GM18498 (cell line): ENCODE measurements at regions not wholly inside any gene's neighbourhood (a gene's known extent, or its start where the extent isn't known, plus 50 kb on each side); places are given as distances from the start of the nearest gene placed in this dataset.
"Not testable (repeated sequence)": the region's sequence is repeated elsewhere in the genome, so short reads cannot be mapped to it uniquely, and the experiment has no call there.

ENCODE experiments used
- ATAC-seq: cut with Tn5 transposase; IDR thresholded peaks from one replicate; pipeline ENCODE4 v1.9.1; 2021; ENCODE audit warnings: mild to moderate bottlenecking, moderate library complexity; ENCODE audit not compliant: unreplicated experiment

DNA sequence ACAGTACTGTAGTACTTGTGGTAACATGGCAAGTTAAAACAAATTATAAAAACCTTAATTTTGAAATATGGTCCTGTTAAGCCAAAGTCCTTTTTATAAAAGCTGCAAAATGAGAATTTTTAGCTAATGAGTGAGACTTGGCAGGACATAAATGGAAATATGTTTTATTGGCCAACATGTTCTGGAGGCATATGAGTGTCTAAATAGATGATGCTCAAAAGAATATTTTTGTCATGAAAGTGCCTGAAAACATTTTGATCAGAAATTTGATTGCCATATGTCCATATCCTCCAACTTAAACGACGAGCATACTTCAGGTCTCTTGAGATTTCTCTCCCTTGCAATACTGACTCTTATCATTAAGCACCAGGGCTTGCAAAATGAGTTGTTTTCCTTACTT lies 972.6 kb downstream of the TMTC2 start:
- no peak for ATAC-seq

GRCh38 chr12:83656004-83656403 lies 969.3 kb downstream of the TMTC2 start:
- no peak for ATAC-seq

DNA sequence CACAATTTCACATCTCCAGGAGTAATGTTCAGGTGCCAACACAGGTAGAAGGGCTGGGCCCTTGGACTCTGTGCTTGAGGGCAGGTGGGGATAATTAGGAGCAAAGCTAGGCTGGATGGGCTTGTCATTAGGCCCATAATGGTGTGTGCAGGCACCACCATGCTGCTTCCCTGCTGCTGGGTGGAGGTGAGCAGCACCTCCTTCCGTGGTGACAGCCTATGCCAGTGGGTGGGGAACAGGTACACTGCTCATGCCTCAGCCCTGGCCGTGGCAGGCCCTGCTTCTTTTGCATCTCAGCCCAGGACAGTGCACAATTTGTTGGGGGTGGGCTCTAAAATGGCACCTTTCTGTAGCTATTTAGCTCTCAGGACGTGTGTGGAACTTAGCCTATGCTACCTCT lies 955.5 kb downstream of the TMTC2 start:
- no peak for ATAC-seq

GRCh38 chr12:83641789-83642188 lies 955.1 kb downstream of the TMTC2 start:
- ATAC-seq = no peak

DNA sequence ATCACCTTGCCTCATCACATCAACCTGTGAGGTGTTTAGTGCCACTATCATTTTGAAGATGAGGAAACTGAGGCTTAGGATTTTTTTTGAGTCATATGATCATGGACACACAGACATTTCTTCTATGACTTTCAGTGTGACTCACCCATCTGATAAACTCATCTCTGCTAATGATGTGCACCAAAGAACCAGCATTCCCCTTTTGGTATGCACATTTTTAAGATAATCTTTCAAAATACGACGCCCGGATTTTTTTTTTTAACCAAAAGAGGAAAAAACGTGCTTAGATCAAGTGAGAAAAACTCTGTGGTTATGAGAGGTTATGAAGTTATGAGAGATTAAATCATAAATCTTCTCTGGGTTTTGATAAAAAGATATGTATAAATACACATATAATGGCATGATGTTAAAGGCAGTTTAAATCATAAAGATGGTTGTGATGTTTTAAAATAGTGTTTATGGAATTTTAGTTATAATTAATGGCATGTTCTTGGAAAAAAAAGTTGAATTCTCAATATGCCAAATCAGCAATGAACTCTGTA lies 948.1 kb downstream of the TMTC2 start:
- ATAC-seq = no peak

- no peak for ATAC-seq
Measured at GRCh38 chr12:83630526-83630925, 943.8 kb downstream of the TMTC2 start.

- no peak for ATAC-seq
Measured at GRCh38 chr12:83629931-83630330, 943.2 kb downstream of the TMTC2 start.

GRCh38 chr12:83622205-83622604 lies 935.5 kb downstream of the TMTC2 start:
- ATAC-seq = no peak

GRCh38 chr12:83619973-83620372 lies 933.3 kb downstream of the TMTC2 start:
- ATAC-seq = no peak

DNA sequence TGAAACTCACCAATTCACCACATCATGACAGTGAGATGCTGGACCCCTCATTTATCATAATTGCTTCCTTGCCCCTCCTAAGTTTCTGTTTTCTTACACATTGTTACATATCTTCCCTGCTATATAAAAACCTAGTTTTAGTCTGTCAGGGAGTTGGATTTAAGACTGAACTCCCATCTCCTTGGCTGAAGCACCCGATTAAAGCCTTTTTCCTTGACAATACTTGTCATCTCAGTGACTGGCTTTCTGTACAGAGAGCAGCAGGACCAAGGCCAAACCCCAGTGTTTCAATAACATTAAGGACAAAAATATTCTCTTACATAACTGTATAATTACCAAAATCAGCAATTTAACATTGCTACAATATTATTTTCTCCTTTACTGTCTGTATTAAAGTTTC lies 928.4 kb downstream of the TMTC2 start:
- ATAC-seq = no peak

- ATAC-seq = no peak
Measured at GRCh38 chr12:83613586-83614110, 926.9 kb downstream of the TMTC2 start.

DNA sequence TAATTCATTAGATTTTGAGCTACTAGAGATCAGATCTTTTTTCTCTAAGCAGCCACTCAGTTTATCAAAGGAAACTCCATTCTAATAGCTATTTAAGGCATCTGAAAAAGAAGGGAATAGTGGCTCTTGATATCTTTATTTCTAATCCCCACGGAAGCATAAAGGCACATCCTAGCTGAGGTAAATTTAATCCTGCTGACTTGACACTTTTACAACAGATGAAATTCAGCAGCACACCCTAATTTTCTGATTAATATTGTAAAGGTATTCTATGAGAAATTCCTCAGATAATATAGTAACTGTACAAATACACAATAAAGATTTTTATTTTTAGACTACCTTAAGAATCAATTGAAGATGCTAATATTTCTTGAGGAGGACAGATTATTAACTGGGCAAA lies 916.4 kb downstream of the TMTC2 start:
- ATAC-seq = no peak

DNA sequence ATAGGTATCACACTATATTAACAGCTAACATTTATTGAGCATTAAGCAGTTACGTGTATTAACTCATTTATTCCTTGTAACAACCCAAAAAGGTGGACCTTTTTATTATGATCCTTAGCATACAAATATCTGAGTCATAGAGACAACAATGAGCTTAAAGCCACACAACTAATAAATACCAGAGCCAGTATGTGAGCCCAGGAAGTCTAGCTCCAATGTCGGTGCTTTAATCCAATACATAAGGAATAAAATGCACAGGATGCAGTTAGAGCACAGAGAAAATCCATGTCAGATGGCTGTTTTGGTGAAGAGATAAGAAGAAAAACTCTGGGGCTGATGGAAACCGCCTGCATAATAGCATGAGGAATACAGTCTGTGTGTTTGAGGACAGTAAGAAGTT lies 888.6 kb downstream of the TMTC2 start:
- no peak for ATAC-seq

GRCh38 chr12:83574142-83574541 lies 887.4 kb downstream of the TMTC2 start:
- no peak for ATAC-seq

DNA sequence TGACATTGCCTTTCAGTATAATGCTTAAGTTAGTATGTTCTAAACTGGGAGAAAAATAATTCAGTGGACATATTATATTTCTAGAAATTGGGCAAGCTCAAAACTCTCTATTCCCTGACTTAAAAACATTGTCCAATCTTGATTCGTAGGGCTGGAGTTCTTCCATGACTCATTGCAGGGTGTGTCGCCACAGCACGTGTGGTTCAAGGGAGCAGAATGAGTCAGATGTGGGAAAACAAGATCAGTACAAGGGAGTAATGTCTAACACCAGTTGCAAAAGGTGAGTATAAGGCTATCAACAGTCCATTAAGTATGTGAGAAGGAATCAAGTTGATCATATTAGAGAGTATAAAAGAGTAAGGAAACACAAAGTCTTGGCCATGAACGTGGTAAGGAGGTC lies 887.0 kb downstream of the TMTC2 start:
- no peak for ATAC-seq

GRCh38 chr12:83559650-83560049 lies 872.9 kb downstream of the TMTC2 start:
- no peak for ATAC-seq

GRCh38 chr12:83556040-83556439 lies 869.3 kb downstream of the TMTC2 start:
- not testable (repeated sequence) for ATAC-seq

DNA sequence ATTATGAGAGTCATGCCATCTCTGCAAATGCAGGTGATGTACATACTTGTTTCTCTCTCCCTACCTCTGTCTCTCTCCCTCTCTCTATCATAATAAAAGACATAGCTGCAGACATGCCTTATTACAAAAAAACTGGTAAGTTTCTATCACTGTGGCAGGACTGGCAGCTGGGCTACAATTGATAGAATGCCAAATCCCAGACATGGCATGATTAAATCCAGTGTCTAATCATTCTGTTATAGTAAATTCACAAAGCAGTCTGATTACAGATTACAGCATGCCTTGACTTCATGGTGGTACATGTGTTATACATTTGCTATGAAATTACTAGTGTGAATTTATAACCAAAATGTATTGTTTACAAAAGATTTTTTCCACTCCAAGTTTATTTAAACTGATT lies 854.7 kb downstream of the TMTC2 start:
- ATAC-seq = no peak

DNA sequence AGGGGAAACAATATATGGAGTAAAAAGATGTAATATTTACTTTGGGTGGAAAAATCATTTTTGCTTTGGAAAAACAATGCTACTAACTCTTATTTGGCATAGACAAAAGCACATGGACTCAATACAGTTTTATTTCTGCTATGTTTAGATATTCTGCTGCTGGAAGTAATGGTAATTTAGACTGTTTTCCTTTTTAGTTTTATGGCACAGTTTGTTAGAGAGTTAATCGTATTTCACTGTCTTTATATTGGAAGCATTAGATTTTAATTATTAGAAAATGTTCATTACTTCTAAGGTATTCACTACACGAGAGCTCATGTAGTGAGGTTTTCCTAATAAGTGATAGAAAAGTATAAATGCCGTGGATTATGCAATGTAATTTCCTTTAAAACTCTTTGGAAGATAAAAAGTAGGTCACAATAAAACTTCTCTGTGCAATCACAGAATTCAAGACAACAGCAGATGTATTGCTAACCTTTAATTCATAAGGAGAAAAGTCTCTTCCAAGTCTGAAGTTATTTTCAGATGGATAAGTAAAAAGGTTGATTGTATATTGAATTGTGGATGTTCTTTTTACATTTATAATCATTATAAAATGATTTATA lies 851.8 kb downstream of the TMTC2 start:
- no peak for ATAC-seq

DNA sequence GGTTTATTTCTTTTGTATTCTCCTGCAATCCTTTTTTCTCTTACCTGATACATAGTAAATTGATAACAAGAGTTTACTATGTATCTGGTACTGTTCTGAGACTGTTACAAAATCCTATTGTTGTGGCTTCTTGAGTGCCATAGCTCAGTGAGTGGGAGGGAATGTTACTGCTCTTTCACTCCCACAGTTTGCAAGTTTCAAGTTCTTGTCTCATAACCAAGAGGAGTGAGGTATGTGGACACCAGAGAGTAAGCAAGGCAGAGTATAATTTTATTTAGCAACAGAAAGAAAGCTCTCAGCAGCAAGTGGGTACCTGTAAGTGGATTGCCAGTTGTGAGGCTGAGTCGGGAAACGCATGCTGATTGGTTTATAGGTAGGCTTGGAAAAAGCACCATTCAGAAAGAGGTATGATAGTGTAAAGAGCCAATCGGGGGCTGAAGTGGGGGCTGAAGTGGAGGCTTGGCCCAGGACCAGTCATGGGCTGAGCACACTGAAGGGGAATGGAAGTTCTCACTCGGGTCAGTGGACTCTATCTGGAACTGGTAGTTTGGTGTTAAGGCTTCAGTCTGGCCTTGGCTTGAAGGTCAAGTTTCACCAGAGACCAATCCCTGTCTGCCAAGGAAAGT lies 850.8 kb downstream of the TMTC2 start:
- no peak for ATAC-seq

GRCh38 chr12:83536496-83536895 lies 849.8 kb downstream of the TMTC2 start:
- ATAC-seq = no peak

DNA sequence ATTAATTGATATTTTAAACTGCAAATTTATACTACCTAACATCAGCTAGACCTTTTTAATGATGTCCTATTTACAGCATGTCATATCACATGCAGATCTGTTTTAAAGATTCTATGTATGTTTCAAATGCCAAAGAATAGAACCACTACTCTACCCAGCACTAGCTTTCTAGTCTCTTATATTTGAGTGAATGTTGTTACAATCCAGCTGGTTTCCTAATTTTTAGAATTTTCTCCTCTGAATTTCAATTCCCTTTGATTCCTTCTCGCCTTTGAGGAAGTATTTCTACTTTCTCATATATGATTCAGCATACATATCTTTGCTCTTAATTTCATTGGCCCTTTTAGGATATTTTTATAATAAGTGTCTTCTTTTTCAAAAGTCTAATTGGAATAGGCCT lies 841.9 kb downstream of the TMTC2 start:
- no peak for ATAC-seq

DNA sequence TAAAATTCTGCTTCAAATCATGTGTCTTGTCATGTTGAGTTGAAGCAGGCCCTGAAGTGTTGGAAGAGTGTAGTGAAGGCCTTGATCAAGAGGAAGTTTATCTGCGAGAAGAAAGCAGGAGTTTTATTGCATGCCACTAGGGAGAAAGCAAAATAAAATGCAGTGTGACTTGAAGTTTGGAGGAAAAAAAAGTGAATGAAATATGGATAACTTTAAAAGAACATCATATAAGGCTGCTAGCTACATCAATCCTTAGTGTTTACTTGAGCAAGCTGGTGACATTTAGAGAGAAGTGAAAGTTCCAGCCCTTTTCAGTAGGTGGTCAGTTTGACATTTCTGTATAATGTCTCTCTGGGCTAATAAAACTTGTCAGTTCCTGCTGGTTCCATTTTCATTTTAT lies 841.1 kb downstream of the TMTC2 start:
- no peak for ATAC-seq
